ENCODE measurements at regions not wholly inside any gene's neighbourhood (a gene's known extent, or its start where the extent isn't known, plus 50 kb on each side); places are given as distances from the start of the nearest gene placed in this dataset.

- Histone ChIP-seq H3K9ac (ENCODE audit: low read depth in 1 of 2, low read length in 2 of 2) (no peak overlapping the region), H3K4me1 (ENCODE audit: control insufficient read depth in 4 of 4, insufficient read depth in 4 of 4, low read length in 3 of 4) (no peaks in the 10 kb centered on the region), H3K27ac (ENCODE audit: low read depth in 1 of 2, low read length in 2 of 2) (no peak overlapping the region), H3K9me3 (ENCODE audit: control insufficient read depth in 4 of 4, low read length in 3 of 4) (no peaks in the 10 kb centered on the region), H3K27me3 (ENCODE audit: control insufficient read depth in 4 of 4, insufficient read depth in 4 of 4, low read length in 3 of 4) (no peaks in the 10 kb centered on the region), H3K4me3 (ENCODE audit: low read depth in 1 of 3, low read length in 3 of 3) (no peak overlapping the region), H3K36me3 (ENCODE audit: control insufficient read depth in 4 of 4, insufficient read depth in 3 of 4, low read depth in 1 of 4, low read length in 3 of 4) (no peaks in the 10 kb centered on the region)
- WGBS = 7% methylated on average over 3 of the region's 3 CpGs
- TF ChIP-seq TAF1 (conservative IDR thresholded peaks at IDR 0.05) (no peak), RAD21 (IDR thresholded peaks at IDR 0.05) (peak; percentile 35 to 54), ATF3 (IDR thresholded peaks at IDR 0.05) (no peak), RXRA (IDR thresholded peaks at IDR 0.05) (peak; percentile 45 to 49), MAX (IDR thresholded peaks at IDR 0.05) (no peak), REST (IDR thresholded peaks at IDR 0.05) (peak; percentile 100), FOXA1 (IDR thresholded peaks at IDR 0.05) (no peak), YY1 (IDR thresholded peaks at IDR 0.05) (no peak), CTCF (IDR thresholded peaks at IDR 0.05; ENCODE audit: low read depth, low read length, missing input control) (no peak), ZBTB33 (IDR thresholded peaks at IDR 0.05) (no peak), EGR1 (IDR thresholded peaks at IDR 0.05; ENCODE audit: low read depth in 2 of 2) (no peak), JUND (IDR thresholded peaks at IDR 0.05) (no peak), HNF4A (conservative IDR thresholded peaks at IDR 0.05) (peak; percentile 70 to 90), SP1 (IDR thresholded peaks at IDR 0.05) (peak; percentile 68), NR2F2 (IDR thresholded peaks at IDR 0.05) (no peak), HNF4G (IDR thresholded peaks at IDR 0.05) (peak; percentile 69), FOXA2 (IDR thresholded peaks at IDR 0.05) (no peak), GABPA (IDR thresholded peaks at IDR 0.05 in 1 of 2, conservative IDR thresholded peaks at IDR 0.05 in 1 of 2) (no peak)
- DNase-seq (ENCODE audit: low spot score) = peak; percentile 65
Measured at GRCh38 chr3:124217542-124217941, 225.6 kb upstream of the ROPN1 start.

All from liver (tissue), 8 donors.